K562 (cell line): ENCODE measurements at regions not wholly inside any gene's neighbourhood (a gene's known extent, or its start where the extent isn't known, plus 50 kb on each side); places are given as distances from the start of the nearest gene placed in this dataset.
A peak's percentile ranks its signal among the peaks of the same experiment; 100 is the strongest.

Experiments
- ATAC-seq: fragments of 200-7000 bp; cut with Tn5 transposase; 3 replicates; pipeline ENCODE4 v1.9.1; 2020; ENCODE audit warnings: moderate library complexity
- BruUV-seq: library from RNA; stranded (reverse); fragments of 400-500 nt; replicated peaks from 2 replicates; lab custom pipeline; 2021; lab: Mats Ljungman, UMichigan
- CTCF ChIA-PET: fragments of 300-600 bp; formaldehyde crosslinking; extraction: SDS; loops from one replicate; lab custom pipeline; 2021; ENCODE audit warnings: low intra/inter-chr PET ratio; lab: Yijun Ruan, JAX
- POLR2A ChIA-PET: fragments of 300-600, 350-650 bp; sonication (Branson Sonifier 250); formaldehyde crosslinking; extraction: SDS; loops from one replicate; lab custom pipeline; 2021; ENCODE audit warnings: antibody characterized with exemption, inconsistent platforms; lab: Yijun Ruan, JAX
- DNase-seq, 4 experiments: peaks; one replicate each; pipeline versions ENCODE4 v3.0.0 to v3.0.0-alpha.2; 2011 to 2018; ENCODE audit warnings: low spot score in 3 of 4, mixed read lengths in 3 of 4; ENCODE audit errors: extremely low read depth in 1 of 4
- FAIRE-seq: peaks from 2 replicates; lab custom pipeline; 2011; peaks lifted over from hg19 to GRCh38; lab: Jason Lieb, UNC
- H2AFZ ChIP-seq: 2 replicates; pipeline ENCODE4 v1.6.0; 2011; ENCODE audit warnings: low read depth, low read length, control low read depth, inconsistent platforms
- H3K27ac ChIP-seq: fragments of 200-600 bp; 3 replicates; pipeline ENCODE4 v1.8.0; 2011; ENCODE audit warnings: low read depth, mild to moderate bottlenecking, control low read depth, inconsistent platforms, low read length, moderate library complexity, mixed read lengths; ENCODE audit errors: extremely low read depth
- H3K27me3 ChIP-seq, 2 experiments: fragments of 300-600 bp in 1 of 2; 2 replicates in 1 of 2; 3 replicates in 1 of 2; pipeline versions ENCODE4 v1.6.0 to v1.8.0; 2011; ENCODE audit warnings: inconsistent platforms in 2 of 2, low read length in 2 of 2, mild to moderate bottlenecking in 1 of 2, mixed read lengths in 1 of 2, moderate library complexity in 1 of 2; ENCODE audit not compliant: control insufficient read depth in 2 of 2, insufficient read depth in 2 of 2
- H3K36me3 ChIP-seq: fragments of 300-600 bp; 3 replicates; pipeline ENCODE4 v1.8.0; 2011; ENCODE audit warnings: mild to moderate bottlenecking, low read length, inconsistent platforms; ENCODE audit not compliant: control insufficient read depth, insufficient read depth
- H3K4me1 ChIP-seq, 2 experiments: fragments of 200-600 bp in 1 of 2; replicated peaks in 1 of 2; 2 replicates in 1 of 2; 3 replicates in 1 of 2; pipeline versions ENCODE4 v1.5.1 to v1.8.0; 2011; ENCODE audit warnings: inconsistent platforms in 2 of 2, low read length in 2 of 2, mild to moderate bottlenecking in 1 of 2, mixed read lengths in 1 of 2, moderate library complexity in 1 of 2; ENCODE audit not compliant: control insufficient read depth in 2 of 2, insufficient read depth in 2 of 2
- H3K4me2 ChIP-seq: 2 replicates; pipeline ENCODE4 v1.6.1; 2011; ENCODE audit warnings: low read length, control low read depth, inconsistent platforms, mixed read lengths; ENCODE audit not compliant: insufficient read depth
- H3K4me3 ChIP-seq: fragments of 200-600 bp; sonication (generic), shearing (Covaris generic); 2 replicates; pipeline ENCODE4 v1.5.1; 2016; ENCODE audit warnings: control low read depth, inconsistent platforms
- H3K79me2 ChIP-seq: fragments of 200-600 bp; 3 replicates; pipeline ENCODE4 v1.8.0; 2011; ENCODE audit warnings: low read length, inconsistent platforms; ENCODE audit not compliant: control insufficient read depth, insufficient read depth
- H3K9ac ChIP-seq, 2 experiments: 2 replicates each; pipeline versions ENCODE4 v1.6.0 to v1.6.1; 2011; ENCODE audit warnings: low read depth in 2 of 2, low read length in 2 of 2, control low read depth in 1 of 2, inconsistent platforms in 1 of 2, mild to moderate bottlenecking in 1 of 2, mixed read lengths in 1 of 2; ENCODE audit not compliant: insufficient read depth in 1 of 2
- H3K9me1 ChIP-seq: one replicate; pipeline ENCODE4 v1.6.0; 2011; ENCODE audit warnings: inconsistent platforms, mild to moderate bottlenecking, low read length, moderate library complexity; ENCODE audit not compliant: control insufficient read depth, insufficient read depth
- H3K9me3 ChIP-seq: replicated peaks from 2 replicates; pipeline ENCODE4 v1.5.1; 2011; ENCODE audit warnings: low read depth, low read length, inconsistent platforms; ENCODE audit not compliant: control insufficient read depth, insufficient read depth
- H4K20me1 ChIP-seq: replicated peaks from 2 replicates; pipeline ENCODE4 v1.6.1; 2011; ENCODE audit warnings: low read length, inconsistent platforms, mixed read lengths; ENCODE audit not compliant: control insufficient read depth, insufficient read depth
- ELF1 ChIP-seq: fragments of 200-800 bp; sonication (Bioruptor generic); IDR thresholded peaks from 2 replicates; pipeline ENCODE4 v1.6.1; 2016; ENCODE audit warnings: missing genetic modification characterization, missing compliant biosample characterization
- ETV6 ChIP-seq, 3 experiments: fragments of 150-350 bp in 1 of 3; sonication (generic) in 1 of 3; formaldehyde crosslinking in 1 of 3; IDR thresholded peaks; 2 replicates each; pipeline versions ENCODE4 v1.6.1 to v1.8.0; 2014 to 2022; ENCODE audit warnings: borderline replicate concordance in 2 of 3, low read depth in 2 of 3, antibody characterized with exemption in 1 of 3, low read length in 1 of 3, mild to moderate bottlenecking in 1 of 3, missing genetic modification reagents in 1 of 3
- GABPA ChIP-seq: fragments of 200-800 bp; sonication (Bioruptor generic); conservative IDR thresholded peaks from 2 replicates; pipeline ENCODE4 v1.6.1; 2016; ENCODE audit warnings: low read depth, missing genetic modification characterization, missing compliant biosample characterization
- NR2C2 ChIP-seq, 2 experiments: fragments of 200-800 bp in 1 of 2; sonication (Bioruptor generic) in 1 of 2; sonication (generic) in 1 of 2; formaldehyde crosslinking in 1 of 2; IDR thresholded peaks; 2 replicates each; pipeline versions ENCODE4 v1.6.1 to v1.8.0; 2016 to 2022; ENCODE audit warnings: mild to moderate bottlenecking in 1 of 2, missing compliant biosample characterization in 1 of 2, missing genetic modification characterization in 1 of 2, missing genetic modification reagents in 1 of 2
- ZBTB40 ChIP-seq, 2 experiments: fragments of 450-650 bp in 1 of 2; sonication (generic) in 1 of 2; formaldehyde crosslinking in 1 of 2; IDR thresholded peaks; 2 replicates each; pipeline versions ENCODE4 v1.7.1 to v1.9.0; 2016 to 2022; ENCODE audit warnings: inconsistent platforms in 1 of 2, mild to moderate bottlenecking in 1 of 2, missing genetic modification reagents in 1 of 2
- WGBS: fragments of 100-300 bp; shearing (Covaris generic); methylation state at CpG from one replicate; pipeline ENCODE4 v1.1.6; 2016; ENCODE audit warnings: low coverage, mixed read lengths; ENCODE audit not compliant: insufficient coverage; ENCODE audit errors: missing lambda C conversion rate; 5-methylcytosine and 5-hydroxymethylcytosine counted together
- in situ Hi-C: fragments of 300-500 bp; cut with MboI; formaldehyde crosslinking; loops from 4 replicates; pipeline ENCODE4 v1.15.0; 2018; ENCODE audit warnings: inconsistent platforms, mixed read lengths
- intact Hi-C: fragments of 100-400 bp; cut with micrococcal nuclease; formaldehyde crosslinking; loops from 2 replicates; pipeline ENCODE4 v1.14.2; 2022
- TF ChIP-seq, protein P1 (sequence below): sonication (generic); formaldehyde crosslinking; IDR thresholded peaks from 2 replicates; pipeline ENCODE4 v1.8.0; 2022; ENCODE audit warnings: mild to moderate bottlenecking, missing genetic modification reagents

GRCh38 chr2:176781570-176782217 is 430.9 kb upstream of the HNRNPA3 start:
- POLR2A ChIA-PET: no interaction called here
- no peaks in the 10 kb centered on the region for H3K36me3 ChIP-seq
- H3K9me3 ChIP-seq: no peaks in the 10 kb centered on the region
- no peaks in the 10 kb centered on the region for H4K20me1 ChIP-seq
- no TSS peak for BruUV-seq
- H3K79me2 ChIP-seq: no peaks in the 10 kb centered on the region
- H3K4me2 ChIP-seq: no peak overlapping the region
- H3K9me1 ChIP-seq: no peaks in the 10 kb centered on the region
- ATAC-seq (no peak), FAIRE-seq (no peak), DNase-seq (no peak)
- intact Hi-C loops (no loop called here), in situ Hi-C loops (no loop called here)
- CTCF ChIA-PET: no interaction called here
- H3K4me1 ChIP-seq: no peaks in the 10 kb centered on the region
- WGBS: 3% methylated on average over 4 of the region's 4 CpGs
- H2AFZ ChIP-seq: no peak overlapping the region
- no peak overlapping the region for H3K27ac ChIP-seq
- no peaks in the 10 kb centered on the region for H3K27me3 ChIP-seq
- no peak overlapping the region for H3K4me3 ChIP-seq
- no peak overlapping the region for H3K9ac ChIP-seq
- TF ChIP-seq GABPA (tag) (peak; percentile 77), ETV6 (IDR thresholded peaks at IDR 0.05; ENCODE audit: borderline replicate concordance in 1 of 2, low read depth in 2 of 2, low read length in 1 of 2) (peak in 1 of 2 experiments; percentile 82; a peak in 1 of 4 replicates), ETV6 (CRISPR knock-in tag; IDR thresholded peaks at IDR 0.05; ENCODE audit: borderline replicate concordance) (no peak), ZBTB40 (IDR thresholded peaks at IDR 0.05) (peak; percentile 80), ZBTB40 (CRISPR knock-in tag; IDR thresholded peaks at IDR 0.05) (no peak), NR2C2 (CRISPR knock-in tag; IDR thresholded peaks at IDR 0.05) (no peak), NR2C2 (tag; IDR thresholded peaks at IDR 0.05) (peak; percentile 25; the same call in 1 of the 2 replicates), ELF1 (tag) (peak; percentile 59)
- TF ChIP-seq, protein P1, sequence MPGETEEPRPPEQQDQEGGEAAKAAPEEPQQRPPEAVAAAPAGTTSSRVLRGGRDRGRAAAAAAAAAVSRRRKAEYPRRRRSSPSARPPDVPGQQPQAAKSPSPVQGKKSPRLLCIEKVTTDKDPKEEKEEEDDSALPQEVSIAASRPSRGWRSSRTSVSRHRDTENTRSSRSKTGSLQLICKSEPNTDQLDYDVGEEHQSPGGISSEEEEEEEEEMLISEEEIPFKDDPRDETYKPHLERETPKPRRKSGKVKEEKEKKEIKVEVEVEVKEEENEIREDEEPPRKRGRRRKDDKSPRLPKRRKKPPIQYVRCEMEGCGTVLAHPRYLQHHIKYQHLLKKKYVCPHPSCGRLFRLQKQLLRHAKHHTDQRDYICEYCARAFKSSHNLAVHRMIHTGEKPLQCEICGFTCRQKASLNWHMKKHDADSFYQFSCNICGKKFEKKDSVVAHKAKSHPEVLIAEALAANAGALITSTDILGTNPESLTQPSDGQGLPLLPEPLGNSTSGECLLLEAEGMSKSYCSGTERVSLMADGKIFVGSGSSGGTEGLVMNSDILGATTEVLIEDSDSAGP (CRISPR knock-in tag): no peak
